ENCODE measurements at regions not wholly inside any gene's neighbourhood (a gene's known extent, or its start where the extent isn't known, plus 50 kb on each side); places are given as distances from the start of the nearest gene placed in this dataset.

GRCh38 chr5:61820836-61821235, 485.2 kb upstream of the KIF2A start:
- TF ChIP-seq POLR2A (IDR thresholded peaks at IDR 0.05) (no peak), CTCF (IDR thresholded peaks at IDR 0.05) (no peak), POLR2AphosphoS5 (IDR thresholded peaks at IDR 0.05) (no peak)
